CD4-positive, alpha-beta T cell treated with Interleukin-4 for 4 hours (primary cell): ENCODE measurements at regions not wholly inside any gene's neighbourhood (a gene's known extent, or its start where the extent isn't known, plus 50 kb on each side); places are given as distances from the start of the nearest gene placed in this dataset.
"Not testable (repeated sequence)": the region's sequence is repeated elsewhere in the genome, so short reads cannot be mapped to it uniquely, and the experiment has no call there.

Source experiments
- DNase-seq: peaks from one replicate; pipeline ENCODE4 v3.0.0-alpha.2; 2020

DNA sequence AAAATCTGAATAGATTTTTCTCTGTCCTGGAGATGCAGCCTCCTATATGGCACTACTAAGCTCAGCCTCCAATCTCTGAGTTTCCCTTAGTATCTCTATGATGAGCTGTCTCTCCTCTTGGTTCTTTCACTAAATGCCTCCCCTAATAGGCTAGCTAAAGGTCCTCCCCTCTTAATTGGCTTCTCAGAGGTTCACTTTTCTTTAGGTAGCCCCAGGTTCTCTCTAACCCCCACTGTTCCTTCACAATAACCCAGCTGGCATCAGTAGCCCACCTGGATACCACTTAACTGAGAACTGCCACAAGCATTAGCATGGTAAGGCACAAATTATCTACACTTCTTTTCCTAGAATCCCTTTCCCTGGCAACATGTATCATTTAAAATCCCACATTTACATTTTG, 523.2 kb downstream of the IGSF11 start:
- no peak for DNase-seq

DNA sequence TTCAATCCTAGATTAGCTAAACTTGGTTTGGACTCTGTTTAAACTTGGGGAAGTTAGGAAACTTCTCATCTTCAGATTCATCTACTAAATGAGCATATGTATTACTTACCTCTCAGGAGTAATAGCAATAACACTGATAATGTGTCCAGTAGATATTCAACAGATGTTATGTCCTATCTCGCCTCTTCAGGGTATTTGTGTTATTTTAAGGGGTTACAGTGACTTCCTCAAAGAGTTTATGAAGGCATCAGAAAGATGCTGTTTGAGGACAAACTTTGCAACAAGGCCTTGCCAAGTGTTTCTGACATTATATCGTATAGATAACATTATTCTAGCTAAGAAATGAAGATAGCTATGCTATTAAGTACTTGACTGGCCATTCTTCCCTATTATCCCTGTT, 522.3 kb downstream of the IGSF11 start:
- DNase-seq = no peak

DNA sequence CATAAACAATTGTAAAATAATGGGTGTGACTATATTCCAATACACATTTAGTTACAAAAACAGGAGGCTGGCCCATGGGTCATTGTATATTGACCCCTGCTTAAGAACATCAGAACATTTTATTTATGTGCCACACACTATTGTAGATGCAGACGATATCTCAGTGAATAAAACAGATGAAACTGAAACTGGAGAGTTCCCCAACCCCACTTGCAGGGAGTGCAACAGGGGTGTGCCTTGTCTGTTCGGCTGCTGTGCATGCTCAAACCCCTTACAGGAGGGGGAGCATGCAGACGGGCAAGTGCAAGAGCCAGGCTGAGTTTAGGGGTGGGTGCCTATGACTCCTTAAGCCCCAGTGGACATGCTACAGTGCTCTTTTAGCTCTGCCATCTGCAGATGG, 509.6 kb downstream of the IGSF11 start:
- DNase-seq = no peak

DNA sequence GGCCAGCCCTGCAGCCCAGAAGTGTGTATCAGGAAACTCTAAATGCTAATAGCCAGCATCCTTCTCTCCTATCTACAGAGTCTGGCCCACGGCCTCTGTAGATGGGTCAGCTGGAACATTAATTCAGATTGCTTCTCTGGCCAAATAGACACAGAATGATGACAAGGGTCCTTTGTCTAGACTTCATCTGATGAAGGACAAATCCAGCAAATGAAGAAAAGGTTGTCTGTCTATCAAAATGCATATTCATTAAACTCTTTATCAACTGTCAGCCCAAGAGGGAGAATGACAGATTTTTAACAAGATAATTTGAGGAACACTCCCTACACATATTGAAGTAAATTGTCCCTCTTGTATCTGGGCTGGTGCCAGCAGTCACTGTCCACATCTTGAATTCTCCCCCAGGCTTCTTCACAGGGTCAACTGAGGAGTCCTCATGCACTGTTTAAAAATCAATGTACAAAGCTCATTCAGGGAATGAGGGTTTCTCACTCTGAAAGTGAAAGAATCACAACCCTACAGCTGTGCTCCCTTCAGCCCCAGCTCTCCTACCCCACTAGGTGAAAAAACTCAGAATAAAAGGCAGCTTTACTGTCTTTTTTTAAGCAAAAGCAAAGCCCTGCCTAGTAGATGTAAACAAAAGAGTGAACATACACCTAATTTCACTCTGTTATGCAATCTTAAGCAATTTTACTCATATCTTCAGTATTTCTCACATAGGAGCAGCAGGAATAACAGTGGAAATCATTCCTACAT, 507.7 kb downstream of the IGSF11 start:
- no peak for DNase-seq

DNA sequence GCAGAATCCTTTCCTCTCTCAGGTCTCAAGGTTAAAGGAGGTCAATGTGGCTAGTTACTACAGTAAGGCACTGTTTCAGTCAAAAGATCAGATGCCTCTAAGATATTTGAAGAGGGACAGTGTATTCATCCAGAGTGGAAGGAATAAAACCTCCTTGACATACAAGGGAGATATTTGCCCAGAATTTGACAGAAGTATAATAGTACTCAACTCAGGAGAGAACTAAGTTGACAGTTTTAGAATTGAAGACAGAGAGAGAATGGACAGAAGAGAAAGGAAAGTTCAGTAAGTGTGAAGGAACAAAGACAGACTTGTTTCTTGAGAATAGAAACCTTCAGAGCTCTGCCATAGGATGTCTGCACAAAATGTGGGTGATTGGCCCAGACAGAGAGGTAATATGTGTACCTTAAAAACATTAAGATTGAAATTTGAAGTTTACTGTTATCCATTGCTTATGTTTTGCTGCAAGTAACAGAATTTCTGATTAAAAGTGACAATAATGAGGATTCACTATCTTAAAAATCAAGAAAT, 507.1 kb downstream of the IGSF11 start:
- DNase-seq = no peak

DNA sequence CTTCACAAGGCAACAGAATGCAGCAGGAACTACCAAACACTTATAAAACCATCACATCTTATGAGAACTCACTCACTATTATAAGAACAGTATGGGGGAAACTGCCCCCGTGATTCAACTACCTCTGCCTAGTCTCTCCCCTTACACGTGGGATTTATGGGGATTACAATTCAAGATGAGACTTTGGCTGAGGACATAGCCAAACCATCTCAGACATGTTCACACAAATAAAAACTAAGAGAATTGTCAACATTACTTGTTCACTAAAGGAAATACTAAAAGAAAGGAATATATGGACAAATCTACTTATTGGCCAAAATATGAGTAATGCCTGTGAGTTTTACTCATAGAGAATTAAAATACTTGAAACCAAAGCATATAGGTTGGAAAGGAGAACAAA, 505.1 kb downstream of the IGSF11 start:
- no peak for DNase-seq

DNA sequence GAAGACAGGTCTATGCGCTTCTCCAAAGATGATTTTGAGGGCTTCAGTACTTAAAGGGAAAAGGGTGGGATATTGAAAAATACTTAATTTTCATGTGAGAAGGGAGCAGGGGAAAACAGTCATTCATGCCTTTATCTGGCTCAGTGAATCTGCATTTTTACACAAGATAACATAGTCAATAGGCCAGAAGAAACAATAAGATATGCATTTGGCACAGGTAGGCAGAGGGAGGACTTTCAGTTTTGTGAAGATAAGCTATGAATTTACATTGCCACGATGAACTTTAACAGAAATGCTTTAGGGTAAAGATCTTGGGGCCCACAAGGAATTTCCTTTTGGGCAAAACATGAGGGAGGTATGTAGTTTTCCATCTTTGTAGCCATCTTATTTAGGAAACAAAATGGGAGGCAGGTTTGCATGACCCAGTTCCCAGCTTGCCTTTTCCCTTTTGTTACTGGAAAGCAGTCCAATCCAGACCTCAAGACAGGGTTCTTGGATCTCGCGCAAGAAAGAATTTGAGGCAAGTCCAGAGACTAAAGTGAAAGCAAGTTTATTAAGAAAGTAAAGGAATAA, 504.2 kb downstream of the IGSF11 start:
- no peak for DNase-seq

DNA sequence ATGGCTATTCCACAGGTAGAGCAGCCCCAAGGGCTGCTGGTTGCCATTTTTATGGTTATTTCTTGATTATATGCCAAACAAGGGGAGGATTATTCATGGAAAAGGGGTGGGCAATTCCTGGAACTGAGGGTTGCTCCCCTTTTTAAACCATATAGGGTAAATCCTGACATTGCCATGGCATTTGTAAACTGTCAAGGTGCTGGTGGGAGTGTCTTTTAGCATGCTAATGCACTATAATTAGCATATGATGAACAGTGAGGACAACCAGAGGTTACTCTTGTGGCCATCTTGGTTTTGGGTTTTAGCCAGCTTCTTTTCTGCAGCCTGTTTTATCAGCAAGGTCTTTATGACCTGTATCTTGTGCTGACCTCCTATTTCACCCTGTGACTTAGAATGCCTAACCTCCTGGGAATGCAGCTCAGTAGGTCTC, 503.7 kb downstream of the IGSF11 start:
- not testable (repeated sequence) for DNase-seq

DNA sequence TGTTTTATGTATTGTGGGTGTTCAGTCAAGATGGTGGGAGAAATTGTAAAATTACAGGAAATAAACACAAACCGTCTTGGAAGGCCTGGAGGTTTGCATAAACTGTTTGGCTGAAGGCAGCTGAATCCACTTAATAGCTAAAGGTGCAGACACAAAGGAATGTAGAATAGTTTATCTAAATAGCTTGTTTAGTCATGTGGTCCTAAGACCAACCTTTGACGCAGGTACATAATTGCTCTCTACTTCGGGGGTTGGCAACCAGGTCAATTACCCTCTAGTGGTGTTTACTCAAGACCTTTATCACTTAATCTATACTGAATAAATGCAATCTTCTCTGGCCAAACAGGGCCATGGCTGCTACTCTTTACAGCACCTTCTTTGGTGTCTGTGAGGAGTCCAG, 502.8 kb downstream of the IGSF11 start:
- no peak for DNase-seq

DNA sequence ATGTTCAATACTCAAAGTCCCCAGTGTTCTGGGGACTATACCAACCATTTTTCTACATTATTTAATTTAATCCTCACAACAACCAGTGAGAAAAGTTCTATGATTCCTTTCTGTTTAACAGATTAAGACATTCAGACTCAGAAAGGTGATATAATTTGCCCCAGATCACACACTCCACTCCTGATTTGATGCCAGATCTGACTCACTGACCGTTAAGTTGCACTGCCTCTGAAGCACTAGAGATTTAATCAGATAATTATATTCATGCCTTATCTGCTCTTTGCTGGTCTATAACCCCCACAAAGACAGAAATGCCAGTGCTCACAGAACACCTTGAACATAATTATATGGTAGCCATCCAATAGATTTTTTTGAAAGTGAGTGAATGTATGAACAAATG, 501.0 kb downstream of the IGSF11 start:
- DNase-seq = no peak

DNA sequence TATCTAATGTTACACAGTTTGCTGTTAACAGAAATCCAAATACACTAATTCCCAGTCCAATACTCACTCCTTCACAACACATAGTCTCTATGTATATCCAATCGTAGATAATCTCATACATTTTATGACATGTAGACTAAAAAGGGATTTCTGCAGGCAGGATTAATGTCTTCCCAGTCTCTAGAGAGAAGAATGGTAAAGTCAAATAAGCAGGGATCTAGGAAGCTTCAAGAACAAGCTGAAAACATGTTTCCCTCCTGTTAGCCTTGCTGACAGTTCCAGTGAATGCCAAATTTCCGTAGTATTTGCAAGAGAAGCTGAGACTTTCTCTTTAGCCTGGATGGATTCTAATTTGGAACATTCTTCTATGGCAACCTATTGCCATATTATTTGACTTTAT, 500.1 kb downstream of the IGSF11 start:
- no peak for DNase-seq

DNA sequence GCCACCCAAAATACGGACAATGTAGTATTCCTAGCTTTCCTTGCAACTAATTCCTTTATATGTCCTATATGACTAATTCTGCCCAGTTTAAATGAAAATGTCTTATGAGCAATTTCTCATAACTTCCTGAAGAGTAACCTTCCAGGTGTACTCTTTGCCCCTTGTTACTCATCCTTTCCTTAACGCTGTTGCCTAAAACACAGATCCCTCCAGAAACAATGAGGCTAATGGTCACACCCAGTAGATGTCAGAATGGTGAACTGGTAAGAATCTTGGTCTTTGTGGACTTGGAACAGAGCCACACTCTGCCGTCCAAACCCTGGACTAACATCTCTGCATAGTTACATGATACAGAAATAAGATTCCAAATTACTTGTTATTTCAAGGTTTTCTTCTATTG, 497.9 kb downstream of the IGSF11 start:
- DNase-seq = no peak

DNA sequence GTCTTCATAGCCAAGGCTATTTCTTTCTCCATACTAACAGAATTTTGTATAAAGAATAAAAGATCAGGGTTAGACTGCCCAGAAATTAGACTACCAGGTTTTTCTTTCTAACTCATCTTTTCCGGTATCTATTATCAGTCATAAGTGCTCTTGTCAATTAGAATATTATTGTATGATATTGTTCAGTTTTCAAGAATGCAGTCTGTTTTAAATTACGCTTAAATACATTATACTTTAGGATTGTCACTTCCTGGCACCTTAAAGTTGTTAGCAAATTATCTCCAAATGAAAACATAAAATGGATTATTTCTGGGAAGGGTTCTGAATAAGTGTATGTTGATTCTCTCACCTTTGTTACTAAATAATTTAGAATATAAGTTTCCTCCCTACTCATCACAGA, 497.2 kb downstream of the IGSF11 start:
- DNase-seq = no peak

DNA sequence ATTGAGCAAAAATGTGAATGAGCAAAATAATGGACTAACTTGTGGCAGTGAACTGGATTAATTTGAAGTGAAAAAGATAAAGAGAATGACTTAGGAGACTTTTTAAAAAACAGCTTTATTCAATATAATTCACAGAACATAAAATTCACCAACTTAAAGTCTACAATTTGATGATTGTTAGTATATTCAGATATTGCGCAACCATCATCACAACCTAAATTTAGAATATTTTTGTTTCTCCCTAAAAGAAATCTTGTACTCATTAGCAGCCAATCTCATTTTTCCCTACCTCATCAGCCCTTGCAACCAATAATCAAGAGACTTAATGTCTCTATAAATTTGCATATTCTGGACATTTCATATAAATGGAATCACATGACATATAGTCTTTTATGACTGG, 496.5 kb downstream of the IGSF11 start:
- no peak for DNase-seq

DNA sequence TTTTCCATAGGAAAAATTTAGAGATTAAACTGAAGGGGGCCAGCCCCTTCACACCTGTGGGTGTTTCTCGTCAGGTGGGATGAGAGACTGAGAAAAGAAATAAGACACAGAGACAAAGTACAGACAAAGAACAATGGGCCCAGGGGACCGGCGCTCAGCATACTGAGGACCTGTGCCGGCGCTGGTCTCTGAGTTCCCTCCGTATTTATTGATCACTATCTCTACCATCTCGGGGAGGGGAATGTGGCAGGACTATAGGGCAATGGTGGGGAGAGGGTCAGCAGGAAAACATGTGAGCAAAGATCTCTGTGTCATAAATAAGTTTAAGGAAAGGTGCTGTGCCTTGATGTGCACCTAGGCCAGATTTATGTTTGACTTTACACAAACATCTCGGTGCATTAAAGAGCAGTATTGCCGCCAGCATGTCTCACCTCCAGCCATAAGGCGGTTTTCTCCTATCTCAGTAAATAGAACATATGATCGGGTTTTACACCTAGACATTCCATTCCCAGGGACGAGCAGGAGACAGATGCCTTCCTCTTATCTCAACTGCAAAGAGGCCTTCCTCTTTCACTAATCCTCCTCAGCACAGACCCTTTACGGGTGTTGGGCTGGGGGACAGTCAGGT, 494.7 kb downstream of the IGSF11 start:
- DNase-seq = not testable (repeated sequence)

DNA sequence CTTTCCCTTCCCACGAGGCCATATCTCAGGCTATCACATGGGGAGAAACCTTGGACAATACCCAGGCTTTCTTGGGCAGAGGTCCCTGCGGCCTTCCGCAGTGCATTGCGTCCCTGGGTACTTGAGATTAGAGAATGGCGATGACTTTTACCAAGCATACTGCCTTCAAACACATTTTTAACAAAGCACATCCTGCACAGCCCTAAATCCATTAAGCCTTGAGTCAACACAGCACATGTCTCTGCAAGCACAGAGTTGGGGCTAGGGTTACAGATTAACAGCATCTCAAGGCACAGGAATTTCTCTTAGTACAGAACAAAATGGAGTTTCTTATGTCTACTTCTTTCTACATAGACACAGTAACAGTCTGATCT, 494.2 kb downstream of the IGSF11 start:
- not testable (repeated sequence) for DNase-seq

DNA sequence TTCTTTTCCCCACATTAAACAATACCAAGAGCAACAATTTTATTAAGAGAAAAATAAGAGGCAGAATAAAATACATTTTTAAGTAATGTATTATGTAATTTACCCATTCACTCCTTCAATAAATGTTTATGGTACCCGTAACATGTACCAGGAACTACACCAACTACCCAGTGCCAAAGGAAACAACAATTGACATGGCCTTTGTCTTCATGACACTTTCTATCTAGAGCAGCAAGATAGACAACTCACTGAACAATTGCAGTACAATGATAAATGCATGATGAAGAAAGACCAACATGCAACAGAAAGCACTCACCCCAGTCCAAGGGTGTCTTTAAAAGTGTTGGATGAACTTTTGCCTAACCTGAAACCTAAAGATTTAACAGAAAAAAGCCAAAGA, 493.8 kb downstream of the IGSF11 start:
- no peak for DNase-seq

DNA sequence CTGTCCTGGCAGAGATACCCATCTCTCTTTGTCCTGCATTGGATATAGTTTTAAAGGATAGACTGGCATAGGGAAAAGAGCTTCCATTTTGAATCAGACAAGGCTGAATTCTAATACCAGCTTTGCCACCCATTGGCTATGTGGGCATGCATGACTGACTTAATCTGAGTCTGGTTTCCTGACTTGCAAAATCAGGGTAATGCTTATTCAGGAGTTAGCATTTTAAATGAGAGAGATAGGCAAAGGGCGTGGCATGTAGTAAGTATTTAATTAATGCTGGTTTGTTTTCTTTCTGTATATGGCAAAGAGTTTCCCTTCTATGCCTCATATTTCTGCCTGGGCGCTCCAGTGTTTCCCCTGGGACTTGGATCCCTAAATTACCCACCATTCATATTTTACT, 492.9 kb downstream of the IGSF11 start:
- DNase-seq = no peak

DNA sequence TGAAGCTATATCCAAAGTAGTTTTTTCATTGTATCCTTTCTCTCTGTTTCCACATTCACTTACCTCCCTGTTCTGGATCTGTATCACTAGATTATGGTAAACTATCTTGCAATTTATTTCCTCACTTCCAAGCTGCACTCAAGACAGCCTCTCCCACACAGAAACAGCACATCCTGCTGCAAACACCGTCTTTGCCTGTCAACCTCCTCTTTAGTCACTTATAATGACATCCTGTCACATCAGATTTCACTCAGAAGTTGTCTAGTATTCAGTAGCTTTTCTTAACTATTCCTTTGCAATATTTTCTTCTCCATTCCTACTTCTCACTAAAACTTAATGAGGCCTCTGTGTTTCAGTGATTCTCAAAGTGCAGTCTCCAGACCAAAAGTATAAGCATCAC, 490.8 kb downstream of the IGSF11 start:
- no peak for DNase-seq

DNA sequence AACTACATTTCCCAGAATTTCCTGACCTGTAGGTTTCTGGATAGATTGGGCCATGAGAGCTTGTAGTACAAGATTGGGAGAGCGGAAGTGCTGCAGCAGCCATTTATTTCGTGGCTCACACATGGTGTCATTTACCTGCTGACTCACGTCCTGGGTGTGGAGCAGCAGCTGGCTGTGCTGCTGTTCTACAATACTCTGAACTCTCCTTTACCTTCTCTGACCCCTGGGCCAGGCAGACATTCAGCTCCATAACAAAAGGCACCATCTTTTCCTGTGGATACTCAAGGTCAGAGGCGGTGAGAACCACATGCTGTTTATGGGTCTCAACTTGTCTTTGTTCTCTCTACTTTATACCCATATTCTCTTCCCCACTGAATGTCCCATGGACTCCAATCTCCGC, 490.2 kb downstream of the IGSF11 start:
- no peak for DNase-seq

DNA sequence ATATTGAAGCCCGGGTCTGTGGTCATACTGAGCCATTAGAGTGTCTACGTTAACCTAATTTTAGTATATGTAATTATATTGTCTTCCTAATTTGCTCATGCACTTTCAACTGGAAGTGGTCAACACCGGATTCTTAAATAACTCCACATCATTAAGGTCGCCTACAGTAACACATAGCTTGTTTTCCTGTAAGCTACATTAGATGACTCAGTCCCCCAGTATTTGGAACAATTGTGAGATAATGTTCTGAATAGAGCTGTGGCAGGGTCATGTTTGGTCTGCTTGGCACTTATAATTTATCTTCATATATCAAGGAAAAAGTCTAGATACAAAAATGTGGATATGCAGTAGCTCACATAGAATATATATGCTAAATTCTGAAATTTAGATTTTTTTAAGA, 486.2 kb downstream of the IGSF11 start:
- no peak for DNase-seq

DNA sequence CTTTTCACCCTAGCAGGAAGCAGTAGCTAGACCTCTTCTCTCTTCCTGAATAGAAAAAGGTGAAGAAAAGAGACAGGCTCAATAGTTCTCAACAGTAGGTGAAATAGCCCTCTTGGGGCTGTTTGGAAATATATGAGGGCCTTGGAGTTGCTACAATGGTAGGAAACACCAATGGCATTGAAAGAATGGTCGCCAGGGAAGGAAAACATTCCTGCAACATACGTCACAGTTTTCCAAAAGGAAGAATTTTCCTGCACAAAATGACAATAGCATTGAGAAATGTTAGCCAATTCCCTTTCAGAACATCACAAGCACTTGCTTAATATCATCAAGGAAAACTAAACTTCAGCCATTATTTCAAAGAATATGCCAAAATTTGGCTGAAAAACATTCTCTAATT, 484.5 kb downstream of the IGSF11 start:
- no peak for DNase-seq

DNA sequence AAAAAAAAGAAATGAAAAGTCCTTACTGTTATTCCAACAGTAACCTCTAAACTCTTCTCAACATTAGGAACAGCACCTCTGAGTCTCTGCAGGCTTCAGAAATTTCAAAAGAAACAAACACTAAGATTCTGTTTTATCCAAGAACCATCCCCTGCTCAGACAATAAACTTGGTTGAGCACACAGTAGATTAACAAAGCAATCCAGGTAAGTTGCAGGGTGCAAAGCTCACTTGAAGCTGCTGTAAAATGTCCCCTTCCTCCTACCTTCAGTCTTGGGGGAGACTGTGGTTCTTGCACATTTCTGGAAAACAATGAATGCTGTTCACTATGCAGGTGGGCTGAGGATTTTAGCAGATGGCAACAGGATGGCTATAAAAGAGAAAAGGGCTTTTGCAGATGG, 484.1 kb downstream of the IGSF11 start:
- DNase-seq = no peak

DNA sequence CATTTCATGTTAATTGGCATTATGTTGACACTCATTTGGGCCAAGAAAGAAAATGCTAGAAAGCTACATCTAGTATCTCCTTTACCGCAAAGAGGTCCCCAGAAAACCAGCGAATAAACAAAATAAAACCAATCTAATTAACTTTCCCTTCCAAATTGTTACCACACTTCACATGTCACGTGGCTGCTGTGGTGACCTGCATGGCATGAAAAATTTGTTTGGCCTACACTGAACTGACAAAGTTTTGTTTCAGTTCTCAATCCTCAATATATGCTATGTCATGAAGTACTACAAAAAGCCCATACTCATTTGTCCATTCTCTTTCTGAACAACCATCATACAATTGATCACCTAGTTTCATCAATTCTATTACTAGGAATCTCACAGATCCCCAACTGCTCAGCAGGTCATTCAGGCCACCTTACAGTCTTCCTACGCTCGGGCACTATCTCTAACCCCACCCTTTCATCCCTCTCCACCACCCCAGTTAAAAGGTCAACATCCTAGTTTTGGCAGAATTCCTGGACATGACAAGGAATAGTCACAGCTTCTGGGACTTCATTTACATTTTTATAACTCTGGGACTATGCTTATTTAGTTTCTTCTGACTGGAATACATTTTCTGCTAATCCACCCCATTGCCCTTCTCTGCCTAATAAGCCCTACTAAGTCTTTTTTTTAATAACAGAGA, 480.4 kb downstream of the IGSF11 start:
- DNase-seq = no peak
